Islet precursor cell (in vitro differentiated cells): ENCODE measurements at regions not wholly inside any gene's neighbourhood (a gene's known extent, or its start where the extent isn't known, plus 50 kb on each side); places are given as distances from the start of the nearest gene placed in this dataset.

ENCODE experiments used
- DNase-seq: peaks from one replicate; pipeline ENCODE4 v3.0.0-alpha.2; 2018

- no peak for DNase-seq
Observed at GRCh38 chr7:106606120-106606519, 54.8 kb downstream of the CCDC71L start.

- no peak for DNase-seq
Observed at GRCh38 chr7:106604971-106605370, 56.0 kb downstream of the CCDC71L start.

DNA sequence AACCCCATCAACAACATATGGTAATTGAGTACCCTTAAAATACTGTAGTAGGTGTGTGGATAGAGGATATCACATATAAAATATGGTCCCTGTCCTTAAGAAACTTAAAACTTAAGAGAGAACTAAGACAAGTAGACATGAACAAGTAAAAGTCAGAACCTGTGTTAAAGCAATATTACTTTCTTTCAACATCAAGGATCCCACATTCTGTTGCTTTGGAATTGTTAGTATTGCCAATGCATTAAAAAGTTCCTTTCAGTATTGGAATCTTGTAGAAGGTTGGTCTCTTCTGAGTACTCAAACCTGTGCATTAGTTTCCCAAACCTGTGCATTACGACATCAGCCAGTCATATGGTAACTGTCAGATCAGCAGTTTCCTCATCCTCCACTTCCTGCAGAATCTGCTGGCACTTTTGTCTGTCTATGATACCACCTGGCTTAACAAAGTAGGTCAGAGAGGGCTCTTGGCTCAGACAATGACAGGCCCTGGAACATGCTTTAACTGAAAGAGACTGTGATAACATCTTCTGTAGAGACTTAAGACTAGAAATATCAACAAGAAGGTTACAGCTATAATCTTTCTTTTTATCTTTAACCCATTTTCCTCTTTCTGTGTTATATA lies 56.5 kb downstream of the CCDC71L start:
- DNase-seq: no peak

DNA sequence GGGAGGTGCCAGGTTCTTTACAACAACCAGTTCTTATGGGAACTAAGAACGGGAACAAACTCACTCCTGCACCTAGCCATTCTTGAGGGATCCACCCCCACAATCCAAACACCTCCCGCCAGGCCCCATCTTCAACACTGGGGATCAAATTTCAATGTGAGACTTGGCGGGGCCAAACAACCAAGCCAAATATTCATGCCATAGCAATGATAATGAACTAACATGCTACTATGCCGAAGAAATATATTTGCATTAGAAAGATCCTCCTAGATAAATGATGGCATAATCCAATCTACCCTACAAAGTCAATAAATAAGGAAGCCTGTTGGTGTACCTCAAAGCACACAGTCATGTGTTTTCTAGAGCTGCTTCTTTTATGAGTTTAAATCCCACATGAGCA lies 57.6 kb downstream of the CCDC71L start:
- DNase-seq: no peak

GRCh38 chr7:106602062-106602461 lies 58.9 kb downstream of the CCDC71L start:
- DNase-seq: no peak

DNA sequence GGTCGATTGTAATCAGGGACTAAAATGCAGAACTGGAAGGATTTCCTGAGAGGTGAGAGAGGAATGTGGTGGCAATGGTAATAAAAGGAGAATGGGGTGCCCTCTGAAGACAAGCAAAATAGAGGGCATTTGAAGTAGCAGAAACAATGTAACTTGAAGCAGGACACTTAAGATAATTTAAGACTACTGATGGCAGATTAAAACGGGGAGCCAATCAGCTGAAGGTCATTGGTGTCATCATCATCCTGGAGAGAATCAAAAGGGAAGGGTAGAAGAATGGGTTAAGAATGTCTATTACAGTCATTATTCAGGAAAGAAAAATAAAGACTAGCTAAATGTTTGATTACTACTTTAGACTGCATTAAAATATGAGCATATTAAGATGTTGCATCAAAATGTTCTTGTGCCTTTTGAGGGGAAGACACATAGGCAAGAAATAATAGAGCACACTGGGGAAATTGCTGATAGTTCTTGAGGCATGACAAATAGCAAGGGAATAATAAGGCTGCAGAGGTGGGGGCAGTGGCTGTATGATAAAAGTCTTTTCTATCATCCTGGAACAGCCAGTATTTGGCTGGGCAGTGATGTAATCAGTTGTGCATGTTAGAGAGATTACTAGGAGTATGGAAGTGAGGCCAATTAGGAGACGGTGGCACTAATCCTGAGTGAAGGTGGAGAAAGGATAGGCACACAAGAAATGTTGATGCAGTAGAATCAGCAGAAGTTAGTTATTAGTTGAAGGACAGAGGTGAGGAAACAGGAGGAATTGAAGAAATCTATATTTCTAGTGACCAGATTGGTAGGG lies 60.2 kb downstream of the CCDC71L start:
- no peak for DNase-seq

DNA sequence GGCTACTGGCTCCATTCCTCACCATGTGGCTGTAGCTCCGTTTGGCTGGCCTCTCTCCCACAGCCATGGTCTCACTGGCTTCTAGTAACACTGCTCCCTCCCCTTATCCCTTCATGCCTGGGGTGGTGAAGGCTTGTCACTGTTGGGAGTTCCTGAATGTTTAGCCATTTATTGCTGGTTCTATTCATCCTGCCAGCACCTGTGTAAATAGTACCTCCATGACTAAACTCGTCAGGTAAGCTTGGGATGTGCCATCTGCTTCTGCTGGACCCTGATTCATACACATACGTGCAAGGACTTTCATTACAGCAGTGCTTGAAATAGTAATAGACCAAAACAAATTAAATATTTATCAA lies 61.6 kb downstream of the CCDC71L start:
- no peak for DNase-seq

- peak; percentile 81 for DNase-seq
Observed at GRCh38 chr7:106598663-106599342, 62.2 kb downstream of the CCDC71L start.

- DNase-seq: no peak
Observed at GRCh38 chr7:106597751-106598546, 63.0 kb downstream of the CCDC71L start.

DNA sequence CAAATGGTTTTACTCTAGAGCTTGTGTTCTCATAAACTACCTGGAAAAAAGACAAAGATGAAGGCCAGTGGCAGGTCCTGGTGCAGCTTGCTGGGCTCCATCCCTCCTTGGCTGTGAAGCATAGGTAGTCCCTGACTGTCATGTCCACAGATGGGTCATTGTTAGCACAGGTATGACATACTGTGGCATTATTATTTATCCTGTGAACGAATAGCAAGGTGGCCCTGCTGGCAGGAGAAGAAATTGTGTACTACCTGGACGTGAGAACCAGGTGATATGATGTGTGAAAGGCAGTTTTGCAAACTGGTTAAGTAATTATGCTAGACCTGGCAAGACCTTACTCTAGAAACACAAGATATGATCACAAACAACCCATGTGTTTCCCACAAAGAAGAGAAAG lies 63.9 kb downstream of the CCDC71L start:
- DNase-seq: no peak

DNA sequence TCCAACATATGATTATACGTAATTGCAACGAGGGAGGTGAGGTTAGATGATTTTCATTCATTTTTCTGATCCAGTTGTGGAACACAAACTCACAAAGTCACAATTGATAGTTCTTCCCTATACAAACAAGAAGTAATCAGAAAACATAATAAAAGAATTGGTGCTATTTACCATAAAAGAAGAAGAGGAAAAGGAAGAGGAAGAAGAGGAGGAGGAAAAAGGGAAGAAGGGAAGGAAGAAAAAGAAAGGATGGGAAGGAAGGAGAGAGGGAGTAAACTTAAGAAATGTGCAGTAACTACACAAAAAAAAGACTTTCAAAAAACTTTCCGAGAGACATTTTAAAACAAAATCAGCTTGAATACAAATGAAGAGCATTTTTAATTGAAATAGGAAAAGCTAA lies 65.0 kb downstream of the CCDC71L start:
- DNase-seq: no peak

- no peak for DNase-seq
Observed at GRCh38 chr7:106593028-106593417, 67.9 kb downstream of the CCDC71L start.

GRCh38 chr7:106592282-106593027 lies 68.5 kb downstream of the CCDC71L start:
- DNase-seq: no peak

DNA sequence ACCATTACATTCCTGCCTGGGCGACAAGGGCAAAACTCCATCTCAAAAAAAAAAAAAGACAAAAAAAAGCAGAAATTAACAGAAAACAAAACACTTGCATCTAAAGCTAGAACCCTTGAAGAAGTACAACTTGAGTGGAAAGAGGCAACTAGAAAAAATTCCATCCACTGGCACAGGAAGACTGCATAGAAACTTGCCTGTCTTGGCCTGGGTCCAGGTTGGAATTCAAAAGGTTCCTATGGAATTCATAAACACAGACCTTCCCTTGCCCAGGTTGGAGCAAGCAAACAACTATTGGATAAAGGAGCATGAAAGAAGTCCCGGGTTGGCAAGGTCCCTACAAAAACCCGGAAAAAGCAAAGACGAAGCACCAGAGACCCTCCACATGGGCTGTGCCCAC lies 69.8 kb downstream of the CCDC71L start:
- no peak for DNase-seq

- DNase-seq: no peak
Observed at GRCh38 chr7:106590209-106590816, 70.6 kb downstream of the CCDC71L start.

DNA sequence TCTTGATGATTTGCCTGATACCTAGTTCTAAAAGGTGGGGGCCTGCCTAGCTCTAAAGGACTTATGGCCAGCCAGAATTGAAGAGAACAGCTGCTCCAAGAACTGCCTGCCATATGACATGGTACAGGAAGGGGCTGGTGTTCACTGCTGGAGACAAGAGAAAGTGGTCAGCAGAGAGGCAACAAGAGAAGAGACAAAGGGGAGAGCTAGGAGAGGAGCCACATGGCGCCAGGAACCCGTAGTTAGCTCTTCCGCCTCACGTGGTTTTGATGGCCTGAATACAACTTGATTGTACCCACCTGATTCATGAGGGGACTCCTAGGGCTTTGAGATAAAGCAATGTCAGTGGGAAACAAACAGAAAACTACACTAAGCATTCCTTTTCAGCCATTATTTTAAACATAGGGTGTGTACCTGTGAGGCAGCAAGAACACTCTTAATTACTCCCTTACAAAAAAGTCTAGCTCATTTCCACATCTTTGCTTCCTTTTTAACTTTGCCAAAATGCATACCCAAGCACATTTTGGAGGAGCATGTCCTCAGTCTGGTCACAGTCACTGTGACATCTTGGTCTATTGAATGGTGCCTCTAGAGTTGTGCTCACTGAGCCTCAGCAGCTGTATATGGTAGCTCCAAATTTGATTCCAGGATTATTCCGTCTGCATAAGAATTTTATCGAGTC lies 71.6 kb downstream of the CCDC71L start:
- DNase-seq: no peak

GRCh38 chr7:106588422-106589197 lies 72.3 kb downstream of the CCDC71L start:
- DNase-seq: peak; percentile 85

GRCh38 chr7:106584914-106585759 lies 75.8 kb downstream of the CCDC71L start:
- DNase-seq: no peak
